Activated T-cell treated with anti-CD3 and anti-CD28 coated beads for 24 hours (primary cell): ENCODE measurements at regions not wholly inside any gene's neighbourhood (a gene's known extent, or its start where the extent isn't known, plus 50 kb on each side); places are given as distances from the start of the nearest gene placed in this dataset.

Source experiments
- DNase-seq: peaks from one replicate; pipeline ENCODE4 v3.0.0-alpha.2; 2020; ENCODE audit warnings: low read depth

DNA sequence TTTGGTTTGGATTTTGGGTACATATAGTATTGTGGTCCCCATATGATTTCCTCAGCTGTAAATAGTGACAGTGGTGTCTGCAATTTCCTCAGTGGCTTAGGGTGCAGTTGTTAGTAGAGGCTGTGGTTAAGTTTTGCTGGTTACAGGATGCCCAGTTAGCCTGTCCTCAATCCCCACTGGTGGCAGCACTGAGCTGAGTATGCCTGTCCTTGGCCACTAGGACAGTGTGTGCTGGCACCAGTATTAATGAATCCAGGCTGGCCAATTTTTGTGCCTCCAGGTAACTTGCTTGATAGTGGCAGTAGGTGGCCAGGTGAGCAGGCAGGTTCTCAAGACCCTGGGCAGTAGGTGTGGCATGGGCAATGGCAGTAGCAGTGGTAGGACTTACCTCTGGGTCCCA, 973.1 kb downstream of the TMEM182 start:
- no peak for DNase-seq

DNA sequence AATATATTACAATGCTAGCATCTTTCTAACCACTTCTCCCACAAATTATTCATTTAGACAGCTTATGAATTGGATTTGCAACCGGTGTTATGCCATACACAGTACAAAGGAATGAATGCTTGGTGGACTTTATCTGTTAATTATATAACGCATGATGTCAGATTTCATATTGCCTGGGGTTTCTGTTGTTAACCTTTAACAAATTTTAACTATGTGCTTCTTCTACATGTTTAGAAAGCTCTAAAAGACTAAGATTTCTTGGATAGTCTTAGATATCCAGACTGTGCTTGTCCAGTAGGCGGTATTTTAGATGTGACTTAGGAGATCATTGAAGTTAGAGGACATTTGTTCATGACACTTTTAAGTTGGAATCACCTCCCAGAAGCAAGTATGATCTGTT, 976.3 kb downstream of the TMEM182 start:
- DNase-seq: no peak

DNA sequence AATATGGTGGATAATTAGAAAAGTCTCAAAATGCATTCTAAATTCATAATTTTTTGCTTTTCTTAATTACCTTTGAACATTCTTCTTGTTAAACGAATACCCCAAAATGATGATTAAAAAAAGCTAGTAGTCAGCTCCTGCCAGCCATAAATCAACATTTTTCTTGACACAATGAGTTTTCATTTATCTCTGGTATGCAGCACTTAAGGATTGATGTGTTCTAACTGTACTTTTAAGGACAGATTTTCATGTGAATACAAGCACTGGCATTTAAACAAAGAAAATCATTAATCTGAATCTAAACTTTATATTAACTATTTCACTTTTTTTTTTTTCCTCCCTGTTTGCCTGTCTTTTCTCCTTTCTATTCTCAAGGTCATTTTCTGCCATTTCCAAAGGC, 976.8 kb downstream of the TMEM182 start:
- no peak for DNase-seq

DNA sequence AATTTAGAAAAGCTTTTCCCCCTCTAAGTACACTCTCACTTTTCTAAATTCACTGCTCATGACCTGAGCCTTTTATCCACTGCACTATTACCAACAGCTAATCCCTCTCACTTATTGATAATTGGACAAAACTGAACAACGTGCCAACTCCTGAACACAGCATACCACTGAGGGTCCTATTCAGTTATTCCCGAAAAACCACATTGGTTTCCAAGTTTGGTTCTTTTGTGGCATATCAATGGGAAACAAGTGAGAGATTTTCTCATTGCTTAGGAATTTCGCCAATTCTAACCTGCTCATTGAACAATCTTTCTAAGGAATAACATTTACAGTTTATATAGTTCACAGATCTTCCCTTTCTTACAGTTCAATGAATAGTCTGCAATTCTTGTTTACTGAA, 977.4 kb downstream of the TMEM182 start:
- DNase-seq: no peak

DNA sequence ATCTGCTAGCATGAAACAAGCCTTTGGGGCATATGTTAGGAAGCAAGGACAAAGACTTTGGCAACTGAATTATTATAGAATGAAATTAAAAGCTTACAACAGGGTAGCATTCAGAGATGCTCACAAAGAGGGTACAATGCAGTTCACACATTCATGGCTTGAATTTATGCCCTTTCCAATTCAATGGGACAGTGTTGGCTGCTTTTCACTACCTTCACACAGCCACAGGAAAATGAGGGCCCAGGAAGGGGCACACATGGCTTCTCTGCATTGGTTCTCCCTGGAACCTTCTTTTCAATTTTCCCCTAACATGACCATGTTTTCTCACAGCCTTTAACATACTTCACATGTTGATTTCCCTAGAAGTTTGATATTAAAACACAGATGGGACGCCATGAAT, 978.1 kb downstream of the TMEM182 start:
- no peak for DNase-seq

DNA sequence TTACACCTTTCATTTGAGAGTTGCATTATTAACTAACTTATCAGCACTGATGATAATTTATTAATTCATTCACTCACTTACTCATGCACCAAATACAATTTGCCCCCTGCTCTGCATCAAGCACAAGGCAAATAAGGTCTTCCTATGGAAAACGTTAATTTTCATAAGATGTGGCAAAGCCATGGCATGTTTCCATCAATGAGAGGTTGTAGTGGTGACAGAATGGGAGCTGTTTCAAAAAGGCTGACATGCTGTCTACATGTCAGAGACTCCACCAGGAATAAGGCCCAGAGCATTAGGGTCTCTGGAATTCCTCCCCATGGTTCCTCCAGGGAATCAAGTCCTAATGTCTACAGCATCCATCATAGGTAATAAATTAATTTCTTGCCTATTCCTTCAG, 978.8 kb downstream of the TMEM182 start:
- DNase-seq: no peak

DNA sequence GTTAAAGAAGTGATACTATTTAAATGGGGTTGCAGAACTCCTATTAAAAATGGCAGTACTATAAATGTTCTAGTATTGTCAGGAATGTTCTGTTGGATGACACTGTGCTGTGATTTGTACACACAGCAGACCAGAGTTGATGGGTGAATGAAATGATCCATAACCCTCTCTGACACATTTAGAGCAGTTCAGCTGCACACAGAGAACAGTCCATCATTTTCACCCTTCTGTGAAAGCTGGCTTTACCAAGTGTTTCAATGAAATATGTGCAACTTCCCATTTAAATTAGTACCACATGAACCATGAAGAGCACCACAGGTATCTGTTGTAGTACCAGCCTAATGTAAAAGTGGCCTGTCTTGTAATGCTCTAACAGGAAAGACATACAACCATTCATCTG, 981.4 kb downstream of the TMEM182 start:
- no peak for DNase-seq

DNA sequence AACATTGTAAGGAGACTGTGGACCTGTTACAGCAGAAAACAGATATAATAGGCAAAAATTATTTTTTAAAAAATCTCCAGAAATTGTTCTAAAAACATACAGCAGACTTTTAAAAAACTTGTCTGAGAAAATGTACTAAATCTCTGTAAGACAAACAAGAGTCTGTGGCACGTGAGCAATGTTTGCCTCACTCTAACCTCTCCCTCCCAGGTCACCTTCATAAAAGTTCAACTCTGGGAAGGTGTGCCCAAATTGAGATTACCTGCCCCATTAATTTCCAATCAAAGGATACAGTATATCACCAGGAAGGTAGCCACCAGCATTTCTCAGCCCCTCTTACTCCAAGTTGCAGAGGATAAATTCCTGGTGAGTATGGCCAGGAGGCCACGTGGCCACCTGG, 992.7 kb downstream of the TMEM182 start:
- no peak for DNase-seq

DNA sequence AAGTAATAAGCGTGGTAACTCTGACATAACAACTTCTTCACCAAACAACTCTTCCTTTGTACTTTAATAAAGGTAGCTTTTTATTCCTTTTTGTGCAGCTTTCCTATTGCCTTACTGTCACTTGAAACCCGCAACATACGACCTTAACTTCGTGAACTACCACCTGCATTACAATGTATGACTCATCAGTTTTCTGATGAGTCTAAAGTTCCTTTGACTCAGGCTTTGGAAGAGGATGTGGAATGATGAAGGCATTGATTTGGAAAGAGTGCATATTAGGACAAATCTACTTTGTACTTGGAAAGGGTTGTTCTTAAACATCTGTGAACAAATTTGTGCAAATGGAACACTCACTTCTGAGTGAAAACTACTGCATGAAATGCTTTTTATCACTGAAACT, 1012.1 kb downstream of the TMEM182 start:
- no peak for DNase-seq

DNA sequence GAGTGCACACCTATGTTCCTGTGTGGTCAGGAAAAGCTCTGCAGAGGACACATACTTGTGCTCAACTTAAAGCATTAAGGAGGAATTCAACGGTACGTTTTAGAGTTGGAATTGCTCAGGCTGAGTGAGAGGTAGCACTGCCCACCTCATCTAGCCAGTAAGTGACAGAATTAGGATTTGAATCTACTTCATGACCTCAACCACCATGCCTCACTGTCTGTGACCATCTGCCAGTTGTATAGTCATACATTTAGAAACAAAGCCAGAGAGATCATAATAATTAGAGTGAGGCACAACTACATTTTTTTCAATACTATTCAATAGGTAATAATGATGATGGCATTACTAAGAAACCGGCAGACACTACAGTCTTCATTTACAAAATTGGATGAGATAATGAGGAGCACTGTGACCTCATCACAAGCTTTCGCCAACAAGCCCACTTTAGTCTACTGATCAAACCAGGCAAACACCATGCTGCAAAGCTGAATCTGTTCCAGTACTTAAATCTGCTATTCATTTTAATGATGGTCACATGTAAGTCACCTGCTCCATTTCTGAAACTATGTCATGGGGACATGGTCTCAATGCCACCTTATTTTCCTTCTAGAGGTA, 1018.4 kb downstream of the TMEM182 start:
- no peak for DNase-seq

DNA sequence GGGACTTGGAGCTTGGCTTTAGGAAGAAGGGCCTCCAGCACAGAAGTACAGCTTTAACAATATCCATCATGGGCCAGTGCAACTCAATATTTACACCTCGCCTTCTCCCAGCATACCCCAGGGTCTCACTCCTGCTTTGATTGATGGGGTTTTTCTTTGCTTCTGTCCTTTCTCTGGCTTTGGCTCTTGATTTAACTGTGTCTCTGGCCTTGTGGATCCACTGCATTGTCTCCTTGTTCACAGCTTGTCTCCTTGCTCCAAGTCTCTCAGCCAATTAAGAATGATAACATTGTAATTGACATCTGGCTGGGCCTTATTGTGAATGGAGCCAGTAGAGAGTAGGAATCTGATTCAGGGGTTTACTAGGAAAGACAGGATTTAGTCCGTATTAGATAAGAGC, 1019.5 kb downstream of the TMEM182 start:
- DNase-seq: no peak

DNA sequence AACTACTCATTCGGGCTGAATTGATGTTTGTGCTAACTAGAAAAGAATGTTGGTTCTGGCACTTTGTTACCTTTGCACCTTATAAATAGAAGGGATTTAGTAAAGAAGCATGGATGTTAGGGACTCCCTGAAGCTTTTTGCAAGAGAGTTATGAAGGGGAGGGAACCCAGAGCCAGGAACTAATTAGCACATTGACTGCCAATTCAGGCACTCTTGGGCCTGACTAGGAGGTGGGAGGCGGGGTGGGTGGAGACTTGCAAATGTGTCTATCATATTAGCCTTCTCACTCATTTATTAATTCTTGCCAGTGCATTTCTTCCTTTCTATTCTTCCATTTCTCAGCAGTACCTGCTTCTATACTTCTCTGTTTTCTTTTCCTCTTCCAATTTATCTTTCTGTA, 1022.4 kb downstream of the TMEM182 start:
- DNase-seq: no peak

DNA sequence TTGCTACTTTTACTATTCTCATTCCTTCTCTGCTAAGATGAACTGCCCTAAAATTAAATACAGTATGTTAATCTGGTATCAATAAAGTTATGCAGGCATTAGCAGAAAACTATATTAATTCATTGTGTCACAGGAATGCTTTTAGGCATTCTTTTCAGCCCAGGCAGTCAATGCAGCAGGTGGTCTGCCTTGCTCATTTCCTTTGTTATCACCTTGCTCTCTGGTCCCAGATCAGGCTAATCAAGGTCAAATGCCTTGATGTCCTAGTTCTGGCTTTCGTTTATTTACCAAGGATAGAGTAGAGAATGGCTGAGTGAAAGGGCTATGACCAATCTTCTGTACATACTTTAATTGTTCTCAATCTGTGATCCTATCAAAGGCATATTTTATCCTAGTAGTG, 1023.6 kb downstream of the TMEM182 start:
- DNase-seq: no peak

DNA sequence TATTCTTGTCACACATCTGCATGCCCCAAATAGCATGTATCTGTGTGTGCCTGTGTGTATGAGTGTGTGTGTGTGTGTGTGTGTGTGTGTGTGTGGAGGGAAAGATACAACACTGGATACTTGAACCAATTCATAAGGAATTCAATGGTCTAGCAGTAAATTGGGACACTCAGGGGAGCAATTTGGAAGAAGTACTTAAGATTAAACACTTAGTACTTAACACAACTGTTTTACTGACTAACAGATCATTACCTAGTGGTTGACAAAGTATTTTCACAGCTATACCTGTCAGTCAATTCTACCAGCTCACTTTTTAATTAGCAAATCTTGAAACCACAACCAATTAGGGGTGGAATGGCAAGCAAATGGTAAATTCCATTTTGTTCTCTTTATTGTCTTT, 1024.1 kb downstream of the TMEM182 start:
- DNase-seq: no peak

DNA sequence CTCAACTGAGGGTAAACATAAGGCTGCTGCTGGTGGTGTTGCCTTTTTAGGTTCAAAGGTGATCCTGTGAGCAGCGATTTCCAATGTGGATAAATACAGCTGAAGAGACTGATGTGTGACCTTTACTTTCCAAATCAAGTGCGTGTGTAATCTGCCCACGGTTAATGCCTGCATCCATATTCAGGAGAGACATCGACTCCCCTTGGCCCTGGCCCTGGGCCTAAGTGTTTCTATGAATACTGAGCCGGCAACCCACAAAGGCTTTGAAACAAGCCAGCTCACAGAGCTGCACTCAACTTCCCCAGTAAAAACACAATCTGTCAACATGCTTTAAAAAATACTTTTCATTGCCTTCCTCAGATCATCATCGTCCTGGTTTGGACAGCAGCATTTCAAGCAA, 1026.6 kb downstream of the TMEM182 start:
- DNase-seq: no peak

DNA sequence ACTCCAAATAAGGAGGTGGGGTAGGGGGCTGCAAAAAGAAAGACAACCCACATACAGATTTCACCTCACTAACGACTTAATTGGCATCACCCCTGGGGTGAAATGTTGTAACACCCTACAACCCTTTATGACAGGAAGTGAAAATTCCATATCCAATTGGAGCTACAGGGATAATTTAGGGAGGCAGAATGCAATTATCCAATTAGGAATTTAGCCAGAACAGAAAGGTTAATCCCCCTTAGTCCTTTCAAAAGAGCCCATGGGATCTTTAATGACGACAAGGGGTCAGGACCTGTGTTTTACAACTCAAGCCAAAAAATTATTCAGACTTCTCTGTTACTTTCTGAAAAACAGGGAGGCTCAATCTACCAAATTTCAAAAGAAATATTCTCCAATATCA, 1027.1 kb downstream of the TMEM182 start:
- no peak for DNase-seq

DNA sequence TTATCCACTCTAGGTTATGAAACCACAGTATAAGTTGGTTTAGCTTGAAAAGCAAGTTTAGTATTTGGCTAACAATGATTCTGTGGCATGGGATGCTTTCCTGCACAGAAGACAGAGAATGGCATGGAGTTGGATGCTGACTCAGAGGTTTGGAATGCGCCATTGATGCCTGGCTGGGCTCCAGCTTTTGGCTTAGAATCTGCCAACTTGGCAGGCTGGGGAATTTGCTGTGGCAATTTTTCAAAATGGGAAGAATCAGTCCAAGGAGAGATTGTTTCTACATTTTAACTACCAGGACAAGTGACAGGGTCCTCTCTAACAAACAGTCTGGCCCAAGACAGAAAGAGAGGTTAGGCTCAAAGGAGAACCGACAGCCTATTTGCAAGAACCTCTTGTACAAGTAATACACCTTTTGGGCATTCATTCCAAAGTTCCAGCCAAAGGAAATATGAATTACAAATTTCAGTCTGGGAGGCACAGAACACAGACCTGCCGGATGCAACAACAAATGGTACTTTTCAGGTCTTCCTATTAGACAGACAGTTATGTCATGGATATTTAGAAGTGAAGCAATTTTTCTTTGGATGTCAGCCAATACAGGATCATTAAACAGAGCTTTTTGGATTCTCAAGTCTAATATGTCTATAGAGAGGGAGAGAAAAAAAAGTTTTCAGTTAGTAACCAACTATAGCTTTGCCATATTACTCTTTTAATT, 1027.7 kb downstream of the TMEM182 start:
- DNase-seq: no peak

DNA sequence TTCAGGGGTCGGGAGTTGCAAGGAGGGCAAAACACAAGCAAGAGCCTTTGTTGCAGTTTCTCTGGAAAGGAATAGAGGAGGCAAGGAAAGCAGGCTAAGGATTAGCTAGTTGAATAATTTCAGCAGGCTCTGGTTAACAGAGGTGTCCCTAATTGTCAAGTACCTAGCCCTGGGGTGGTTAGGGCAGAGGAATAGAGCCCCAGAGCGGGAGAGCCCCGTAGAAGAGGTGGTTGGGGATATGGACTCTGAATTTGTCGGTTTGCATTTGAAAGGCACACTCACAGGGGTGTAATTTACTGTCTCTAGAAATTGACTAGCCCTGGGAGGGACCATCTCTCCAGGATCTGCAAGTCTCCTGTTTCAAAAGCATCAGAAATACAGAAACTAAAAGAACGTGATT, 1030.2 kb downstream of the TMEM182 start:
- no peak for DNase-seq

DNA sequence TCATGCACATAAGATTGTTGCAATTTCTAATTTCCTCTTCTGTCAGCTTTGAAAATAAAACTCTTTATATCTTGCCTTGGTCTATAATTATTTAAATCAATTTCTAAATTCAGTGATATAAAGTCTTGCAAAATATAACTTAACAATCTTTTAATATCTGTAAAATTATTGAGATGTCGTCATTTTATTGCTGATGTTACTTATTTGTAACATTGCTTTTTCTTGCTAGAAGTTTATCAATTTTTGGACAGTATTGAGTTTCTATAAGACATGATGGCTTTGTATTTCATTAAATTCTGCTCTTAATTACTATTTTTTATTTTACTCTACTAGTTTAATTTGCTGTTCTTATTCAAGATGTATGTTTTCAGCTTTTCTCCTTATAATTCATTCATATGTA, 1036.5 kb downstream of the TMEM182 start:
- no peak for DNase-seq

DNA sequence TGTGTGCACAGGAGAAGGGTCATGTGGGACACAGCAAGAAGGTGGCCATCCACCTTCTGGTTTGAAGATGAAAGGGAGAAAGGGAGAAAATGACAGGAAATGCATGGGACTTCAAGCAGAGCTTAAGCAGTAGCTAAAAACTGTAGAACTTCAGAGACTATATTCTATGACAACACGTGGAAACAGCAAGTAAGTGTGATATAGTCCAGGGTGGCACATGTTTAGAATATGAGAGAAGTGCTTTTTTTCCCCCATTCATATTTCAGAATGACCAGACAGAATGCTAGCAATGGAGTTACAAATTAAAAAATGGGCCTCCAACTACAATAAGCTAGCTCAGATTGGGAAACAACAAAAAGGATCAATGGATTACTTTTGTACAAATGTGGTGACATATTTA, 1042.2 kb downstream of the TMEM182 start:
- no peak for DNase-seq

DNA sequence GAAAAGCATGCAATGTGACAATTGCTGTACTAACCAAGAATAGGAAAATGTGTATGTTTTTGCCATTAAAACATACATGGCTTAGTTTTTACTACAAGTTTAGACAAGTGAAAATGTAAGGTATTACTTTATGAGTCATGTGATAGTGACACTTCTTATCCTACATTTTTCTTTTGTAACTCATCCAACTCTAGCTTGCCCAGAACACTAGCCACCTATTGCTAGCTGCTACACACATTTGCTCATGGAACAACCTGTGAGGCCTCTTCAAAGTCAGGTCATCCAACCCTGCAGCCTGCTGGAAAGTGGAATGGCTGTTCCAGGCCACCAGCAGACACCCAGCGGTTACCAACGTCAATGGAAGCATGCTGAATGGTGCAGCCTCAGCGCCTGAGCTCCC, 1043.9 kb downstream of the TMEM182 start:
- no peak for DNase-seq

DNA sequence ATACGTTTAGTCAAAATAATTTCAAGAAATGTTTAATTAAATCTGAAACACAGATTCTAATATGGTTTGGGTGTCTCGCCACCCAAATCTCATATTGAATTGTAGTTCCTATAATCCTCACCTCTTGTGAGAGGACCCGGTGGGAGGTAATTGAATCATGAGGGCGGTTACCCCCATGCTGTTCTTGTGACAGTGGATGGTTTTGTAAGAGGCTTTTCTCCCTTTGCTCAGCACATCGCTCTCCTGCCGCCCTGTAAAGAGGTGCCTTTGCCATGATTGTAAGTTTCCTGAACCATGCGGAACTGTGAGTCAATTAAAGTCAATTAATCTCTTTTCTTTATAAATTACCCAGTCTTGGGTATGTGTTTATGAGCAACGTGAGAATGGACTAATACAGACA, 1045.1 kb upstream of the POU3F3 start:
- no peak for DNase-seq

DNA sequence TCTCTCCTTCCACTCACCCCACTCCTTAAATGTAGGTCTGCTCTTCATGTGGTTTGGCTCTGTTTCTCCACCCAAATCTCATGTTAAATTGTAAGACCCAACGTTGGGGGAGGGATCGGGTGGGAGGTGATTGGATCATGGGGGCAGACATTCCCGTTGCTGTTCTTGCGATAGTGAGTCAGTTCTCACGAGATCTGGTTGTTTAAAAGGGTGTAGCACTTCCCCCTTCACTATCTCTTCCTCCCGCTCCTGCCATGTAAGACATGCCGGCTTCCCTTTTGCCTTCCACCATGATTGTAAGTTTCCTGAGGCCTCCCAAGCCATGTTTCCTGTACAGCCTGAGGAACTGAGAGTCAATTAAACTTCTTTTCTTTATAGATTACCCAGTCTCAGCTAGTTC, 1044.5 kb upstream of the POU3F3 start:
- no peak for DNase-seq

DNA sequence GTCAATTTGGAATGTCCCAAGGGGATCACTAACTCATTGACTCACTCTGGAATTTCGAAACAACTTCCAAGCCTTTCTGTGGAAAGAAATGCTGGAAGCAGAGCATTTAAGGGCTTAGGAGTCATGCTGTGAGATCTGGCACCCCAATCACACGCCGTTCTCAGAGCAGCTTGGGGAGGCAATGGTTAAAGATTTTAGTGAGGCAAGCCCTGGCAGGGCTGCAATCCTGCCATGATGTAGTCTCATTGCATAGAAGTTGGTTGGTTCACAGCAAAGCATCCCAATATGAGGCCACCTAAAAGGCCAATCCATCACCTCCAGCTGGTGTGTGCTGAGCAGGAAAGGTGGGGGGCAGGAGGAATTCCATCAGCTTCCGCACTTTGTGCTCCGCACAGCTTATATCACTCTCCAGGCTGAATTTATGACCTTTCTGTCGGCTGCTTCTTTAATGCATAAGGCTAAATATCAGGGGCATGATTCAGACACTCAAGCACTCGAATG, 1043.9 kb upstream of the POU3F3 start:
- DNase-seq: no peak
